ENCODE measurements at regions not wholly inside any gene's neighbourhood (a gene's known extent, or its start where the extent isn't known, plus 50 kb on each side); places are given as distances from the start of the nearest gene placed in this dataset.

DNA sequence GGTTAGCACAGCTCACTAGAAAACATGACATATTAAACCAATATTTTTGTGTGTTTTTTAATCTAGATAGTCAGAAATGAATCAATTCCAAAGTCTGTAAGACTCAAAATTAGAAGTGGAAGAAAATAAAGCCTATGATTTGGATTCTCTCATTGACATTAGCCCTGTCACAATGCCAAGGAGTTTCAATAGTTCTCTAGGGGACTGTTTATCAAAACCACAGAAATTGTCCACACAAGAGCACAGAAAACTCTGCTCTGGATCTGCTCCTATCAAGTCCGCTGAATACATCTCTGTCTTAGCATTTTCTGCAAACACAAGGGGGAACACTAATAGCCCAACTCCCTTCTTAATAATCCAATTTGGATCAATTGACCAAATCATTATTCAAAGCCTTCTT is 152.0 kb downstream of the HS3ST3B1 start:
- TF ChIP-seq, protein P1, sequence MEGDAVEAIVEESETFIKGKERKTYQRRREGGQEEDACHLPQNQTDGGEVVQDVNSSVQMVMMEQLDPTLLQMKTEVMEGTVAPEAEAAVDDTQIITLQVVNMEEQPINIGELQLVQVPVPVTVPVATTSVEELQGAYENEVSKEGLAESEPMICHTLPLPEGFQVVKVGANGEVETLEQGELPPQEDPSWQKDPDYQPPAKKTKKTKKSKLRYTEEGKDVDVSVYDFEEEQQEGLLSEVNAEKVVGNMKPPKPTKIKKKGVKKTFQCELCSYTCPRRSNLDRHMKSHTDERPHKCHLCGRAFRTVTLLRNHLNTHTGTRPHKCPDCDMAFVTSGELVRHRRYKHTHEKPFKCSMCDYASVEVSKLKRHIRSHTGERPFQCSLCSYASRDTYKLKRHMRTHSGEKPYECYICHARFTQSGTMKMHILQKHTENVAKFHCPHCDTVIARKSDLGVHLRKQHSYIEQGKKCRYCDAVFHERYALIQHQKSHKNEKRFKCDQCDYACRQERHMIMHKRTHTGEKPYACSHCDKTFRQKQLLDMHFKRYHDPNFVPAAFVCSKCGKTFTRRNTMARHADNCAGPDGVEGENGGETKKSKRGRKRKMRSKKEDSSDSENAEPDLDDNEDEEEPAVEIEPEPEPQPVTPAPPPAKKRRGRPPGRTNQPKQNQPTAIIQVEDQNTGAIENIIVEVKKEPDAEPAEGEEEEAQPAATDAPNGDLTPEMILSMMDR (IDR thresholded peaks at IDR 0.05): no peak
- TF ChIP-seq POLR2A (IDR thresholded peaks at IDR 0.05): no peak

Measured in Peyer's patch (tissue), 4 donors.